SK-N-SH (cell line): ENCODE measurements at regions not wholly inside any gene's neighbourhood (a gene's known extent, or its start where the extent isn't known, plus 50 kb on each side); places are given as distances from the start of the nearest gene placed in this dataset.

Experiments
- CTCF ChIA-PET: fragments of 300-600, 350-600 bp; formaldehyde crosslinking; extraction: SDS; loops from one replicate; lab custom pipeline; 2021; lab: Yijun Ruan, JAX
- POLR2A ChIA-PET: fragments of 350-600 bp; sonication (Branson Sonifier 250); formaldehyde crosslinking; extraction: SDS; loops from one replicate; lab custom pipeline; 2020; ENCODE audit warnings: antibody characterized with exemption, inconsistent platforms; lab: Yijun Ruan, JAX
- DNase-seq: peaks from one replicate; pipeline ENCODE4 v3.0.0; 2012
- H2AFZ ChIP-seq: fragments of 200-600 bp; sonication (generic); 2 replicates; pipeline ENCODE4 v1.8.1; 2016; ENCODE audit warnings: antibody characterized with exemption, mild to moderate bottlenecking, low read depth
- H3F3A ChIP-seq: fragments of 200-600 bp; sonication (generic); replicated peaks from 2 replicates; pipeline ENCODE3; 2016; ENCODE audit warnings: antibody characterized with exemption, mild to moderate bottlenecking; ENCODE audit not compliant: insufficient read depth
- H3K27ac ChIP-seq, 2 experiments: fragments of 200-500 bp in 1 of 2; fragments of 200-600 bp in 1 of 2; sonication (Bioruptor generic) in 1 of 2; sonication (generic), shearing (Covaris generic) in 1 of 2; 2 replicates each; pipeline versions ENCODE4 v1.5.1 to v1.6.1; 2014 to 2016; ENCODE audit warnings: low read depth in 2 of 2, inconsistent platforms in 1 of 2, low read length in 1 of 2, mild to moderate bottlenecking in 1 of 2, mixed read lengths in 1 of 2
- H3K27me3 ChIP-seq: fragments of 200-600 bp; sonication (generic), shearing (Covaris generic); 2 replicates; pipeline ENCODE4 v1.6.1; 2016; ENCODE audit warnings: mixed run types; ENCODE audit not compliant: insufficient read depth
- H3K36me3 ChIP-seq, 2 experiments: fragments of 200-500 bp in 1 of 2; fragments of 200-600 bp in 1 of 2; sonication (Bioruptor generic) in 1 of 2; sonication (generic) in 1 of 2; replicated peaks in 1 of 2; 2 replicates each; pipeline versions ENCODE3 to v1.5.1; 2014 to 2016; ENCODE audit warnings: low read length in 1 of 2, mild to moderate bottlenecking in 1 of 2; ENCODE audit not compliant: insufficient read depth in 2 of 2, control insufficient read depth in 1 of 2
- H3K4me1 ChIP-seq, 2 experiments: fragments of 200-500 bp in 1 of 2; fragments of 200-600 bp in 1 of 2; sonication (Bioruptor generic) in 1 of 2; sonication (generic), shearing (Covaris generic) in 1 of 2; 2 replicates each; pipeline versions ENCODE4 v1.5.1 to v1.6.1; 2014 to 2016; ENCODE audit warnings: low read depth in 1 of 2, low read length in 1 of 2, mixed run types in 1 of 2; ENCODE audit not compliant: insufficient read depth in 2 of 2, control insufficient read depth in 1 of 2
- H3K4me2 ChIP-seq: fragments of 200-600 bp; sonication (generic), shearing (Covaris generic); 2 replicates; pipeline ENCODE4 v1.6.1; 2017; ENCODE audit warnings: mixed run types
- H3K4me3 ChIP-seq, 2 experiments: fragments of 200-500 bp in 1 of 2; fragments of 200-600 bp in 1 of 2; sonication (Bioruptor generic) in 1 of 2; sonication (generic), shearing (Covaris generic) in 1 of 2; 2 replicates each; pipeline versions ENCODE4 v1.5.1 to v1.8.1; 2014 to 2016; ENCODE audit warnings: low read depth in 2 of 2, inconsistent platforms in 1 of 2, low read length in 1 of 2, mild to moderate bottlenecking in 1 of 2, mixed read lengths in 1 of 2, moderate library complexity in 1 of 2
- H3K79me2 ChIP-seq: fragments of 200-600 bp; sonication (generic); 2 replicates; pipeline ENCODE4 v1.8.1; 2017; ENCODE audit warnings: mild to moderate bottlenecking; ENCODE audit not compliant: insufficient read depth
- H3K9ac ChIP-seq: fragments of 200-600 bp; sonication (generic); 2 replicates; pipeline ENCODE4 v1.6.1; 2017; ENCODE audit warnings: mixed run types
- H3K9me2 ChIP-seq: fragments of 200-600 bp; sonication (generic); 2 replicates; pipeline ENCODE4 v1.6.1; 2017; ENCODE audit warnings: mixed run types
- H3K9me3 ChIP-seq: fragments of 200-600 bp; sonication (generic); 2 replicates; pipeline ENCODE4 v1.6.1; 2017; ENCODE audit warnings: mixed run types, mild to moderate bottlenecking, moderate library complexity
- H4K20me1 ChIP-seq: fragments of 200-600 bp; sonication (generic); 2 replicates; pipeline ENCODE4 v1.6.1; 2017; ENCODE audit warnings: mild to moderate bottlenecking, mixed run types; ENCODE audit not compliant: insufficient read depth
- CHD2 ChIP-seq: fragments of 150-350 bp; IDR thresholded peaks from 2 replicates; pipeline ENCODE4 v1.6.1; 2018; ENCODE audit warnings: low read length; ENCODE audit not compliant: partially characterized antibody
- EP300 ChIP-seq, 2 experiments: IDR thresholded peaks; 2 replicates each; pipeline versions ENCODE4 v1.4.0 to v1.6.1; 2012; ENCODE audit warnings: borderline replicate concordance in 1 of 2, low read depth in 1 of 2, low read length in 1 of 2
- FOSL2 ChIP-seq: IDR thresholded peaks from 2 replicates; pipeline ENCODE4 v1.4.0; 2012; ENCODE audit warnings: low read depth, mild to moderate bottlenecking, moderate library complexity, borderline replicate concordance
- MEF2A ChIP-seq: IDR thresholded peaks from 2 replicates; pipeline ENCODE4 v1.4.0; 2012; ENCODE audit warnings: low read depth, borderline replicate concordance
- NRF1 ChIP-seq: IDR thresholded peaks from 2 replicates; pipeline ENCODE4 v1.6.1; 2012; ENCODE audit warnings: low read depth, mild to moderate bottlenecking, low read length
- YY1 ChIP-seq: IDR thresholded peaks from 2 replicates; pipeline ENCODE4 v1.4.0; 2012; ENCODE audit warnings: low read depth, mild to moderate bottlenecking
- WGBS: methylation state at CpG from one replicate; pipeline ENCODE4 v1.1.6; 2017; ENCODE audit warnings: low lambda C conversion rate; 5-methylcytosine and 5-hydroxymethylcytosine counted together
- TF ChIP-seq, protein P1 (sequence below): IDR thresholded peaks from 2 replicates; pipeline ENCODE4 v1.4.0; 2012; ENCODE audit warnings: low read depth, borderline replicate concordance
- TF ChIP-seq, protein P2 (sequence below): IDR thresholded peaks from 2 replicates; pipeline ENCODE4 v1.6.1; 2012; ENCODE audit warnings: mild to moderate bottlenecking, low read depth, low read length, moderate library complexity
- TF ChIP-seq, protein P3 (sequence below): fragments of 200-600 bp; sonication (generic); IDR thresholded peaks from 2 replicates; pipeline ENCODE4 v1.6.1; 2017; ENCODE audit warnings: antibody characterized with exemption, mild to moderate bottlenecking, moderate library complexity
- TF ChIP-seq, protein P4 (sequence below): fragments of 150-350 bp; IDR thresholded peaks from 2 replicates; pipeline ENCODE4 v1.6.1; 2017; ENCODE audit warnings: antibody characterized with exemption, low read length, low read depth, borderline replicate concordance

DNA sequence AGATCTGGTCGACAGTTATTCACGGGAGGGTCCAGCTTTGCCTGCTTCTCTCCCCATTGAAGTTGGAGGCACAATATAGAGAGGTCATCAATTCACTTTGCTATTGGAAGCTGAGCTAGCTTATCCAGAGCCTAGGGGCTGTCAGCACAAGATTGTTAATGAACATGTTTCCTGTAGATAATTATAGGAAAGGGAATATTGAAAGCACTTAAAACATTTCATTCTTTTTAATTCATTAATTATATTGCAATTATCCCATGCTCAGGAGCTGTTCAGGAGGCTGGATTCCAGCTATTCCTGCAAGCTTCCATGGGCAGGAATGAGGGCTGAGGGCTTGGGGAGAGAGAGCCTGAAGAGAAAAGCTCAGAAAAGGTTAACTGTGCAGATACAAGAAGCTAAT, 153.1 kb upstream of the BRINP1 start:
- H3K4me1 ChIP-seq = no peaks in the 10 kb centered on the region
- H3K27ac ChIP-seq = no peak overlapping the region
- H3F3A ChIP-seq = no peaks in the 10 kb centered on the region
- H3K79me2 ChIP-seq = no peaks in the 10 kb centered on the region
- TF ChIP-seq NRF1 (no peak), CHD2 (no peak), FOSL2 (no peak), MEF2A (no peak), YY1 (no peak)
- TF ChIP-seq, protein P1, sequence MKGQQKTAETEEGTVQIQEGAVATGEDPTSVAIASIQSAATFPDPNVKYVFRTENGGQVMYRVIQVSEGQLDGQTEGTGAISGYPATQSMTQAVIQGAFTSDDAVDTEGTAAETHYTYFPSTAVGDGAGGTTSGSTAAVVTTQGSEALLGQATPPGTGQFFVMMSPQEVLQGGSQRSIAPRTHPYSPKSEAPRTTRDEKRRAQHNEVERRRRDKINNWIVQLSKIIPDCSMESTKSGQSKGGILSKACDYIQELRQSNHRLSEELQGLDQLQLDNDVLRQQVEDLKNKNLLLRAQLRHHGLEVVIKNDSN = no peak
- TF ChIP-seq, protein P2, sequence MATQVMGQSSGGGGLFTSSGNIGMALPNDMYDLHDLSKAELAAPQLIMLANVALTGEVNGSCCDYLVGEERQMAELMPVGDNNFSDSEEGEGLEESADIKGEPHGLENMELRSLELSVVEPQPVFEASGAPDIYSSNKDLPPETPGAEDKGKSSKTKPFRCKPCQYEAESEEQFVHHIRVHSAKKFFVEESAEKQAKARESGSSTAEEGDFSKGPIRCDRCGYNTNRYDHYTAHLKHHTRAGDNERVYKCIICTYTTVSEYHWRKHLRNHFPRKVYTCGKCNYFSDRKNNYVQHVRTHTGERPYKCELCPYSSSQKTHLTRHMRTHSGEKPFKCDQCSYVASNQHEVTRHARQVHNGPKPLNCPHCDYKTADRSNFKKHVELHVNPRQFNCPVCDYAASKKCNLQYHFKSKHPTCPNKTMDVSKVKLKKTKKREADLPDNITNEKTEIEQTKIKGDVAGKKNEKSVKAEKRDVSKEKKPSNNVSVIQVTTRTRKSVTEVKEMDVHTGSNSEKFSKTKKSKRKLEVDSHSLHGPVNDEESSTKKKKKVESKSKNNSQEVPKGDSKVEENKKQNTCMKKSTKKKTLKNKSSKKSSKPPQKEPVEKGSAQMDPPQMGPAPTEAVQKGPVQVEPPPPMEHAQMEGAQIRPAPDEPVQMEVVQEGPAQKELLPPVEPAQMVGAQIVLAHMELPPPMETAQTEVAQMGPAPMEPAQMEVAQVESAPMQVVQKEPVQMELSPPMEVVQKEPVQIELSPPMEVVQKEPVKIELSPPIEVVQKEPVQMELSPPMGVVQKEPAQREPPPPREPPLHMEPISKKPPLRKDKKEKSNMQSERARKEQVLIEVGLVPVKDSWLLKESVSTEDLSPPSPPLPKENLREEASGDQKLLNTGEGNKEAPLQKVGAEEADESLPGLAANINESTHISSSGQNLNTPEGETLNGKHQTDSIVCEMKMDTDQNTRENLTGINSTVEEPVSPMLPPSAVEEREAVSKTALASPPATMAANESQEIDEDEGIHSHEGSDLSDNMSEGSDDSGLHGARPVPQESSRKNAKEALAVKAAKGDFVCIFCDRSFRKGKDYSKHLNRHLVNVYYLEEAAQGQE = no peak
- TF ChIP-seq, protein P3, sequence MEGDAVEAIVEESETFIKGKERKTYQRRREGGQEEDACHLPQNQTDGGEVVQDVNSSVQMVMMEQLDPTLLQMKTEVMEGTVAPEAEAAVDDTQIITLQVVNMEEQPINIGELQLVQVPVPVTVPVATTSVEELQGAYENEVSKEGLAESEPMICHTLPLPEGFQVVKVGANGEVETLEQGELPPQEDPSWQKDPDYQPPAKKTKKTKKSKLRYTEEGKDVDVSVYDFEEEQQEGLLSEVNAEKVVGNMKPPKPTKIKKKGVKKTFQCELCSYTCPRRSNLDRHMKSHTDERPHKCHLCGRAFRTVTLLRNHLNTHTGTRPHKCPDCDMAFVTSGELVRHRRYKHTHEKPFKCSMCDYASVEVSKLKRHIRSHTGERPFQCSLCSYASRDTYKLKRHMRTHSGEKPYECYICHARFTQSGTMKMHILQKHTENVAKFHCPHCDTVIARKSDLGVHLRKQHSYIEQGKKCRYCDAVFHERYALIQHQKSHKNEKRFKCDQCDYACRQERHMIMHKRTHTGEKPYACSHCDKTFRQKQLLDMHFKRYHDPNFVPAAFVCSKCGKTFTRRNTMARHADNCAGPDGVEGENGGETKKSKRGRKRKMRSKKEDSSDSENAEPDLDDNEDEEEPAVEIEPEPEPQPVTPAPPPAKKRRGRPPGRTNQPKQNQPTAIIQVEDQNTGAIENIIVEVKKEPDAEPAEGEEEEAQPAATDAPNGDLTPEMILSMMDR = no peak
- DNase-seq = no peak
- no peaks in the 10 kb centered on the region for H3K9me2 ChIP-seq
- CTCF ChIA-PET = interaction anchor here (1.2 kb wide), 1 partner anchor 12 kb away, joined by 3 read pairs; no protein-coding TSS in a partner anchor
- no peak overlapping the region for H3K4me2 ChIP-seq
- H3K9ac ChIP-seq = no peak overlapping the region
- no peaks in the 10 kb centered on the region for H4K20me1 ChIP-seq
- WGBS = 52% methylated on average over 2 of the region's 2 CpGs
- H3K9me3 ChIP-seq = no peaks in the 10 kb centered on the region
- POLR2A ChIA-PET = no interaction called here
- no peaks in the 10 kb centered on the region for H3K36me3 ChIP-seq
- H3K27me3 ChIP-seq = no peaks in the 10 kb centered on the region
- no peak overlapping the region for H2AFZ ChIP-seq
- no peak overlapping the region for H3K4me3 ChIP-seq

DNA sequence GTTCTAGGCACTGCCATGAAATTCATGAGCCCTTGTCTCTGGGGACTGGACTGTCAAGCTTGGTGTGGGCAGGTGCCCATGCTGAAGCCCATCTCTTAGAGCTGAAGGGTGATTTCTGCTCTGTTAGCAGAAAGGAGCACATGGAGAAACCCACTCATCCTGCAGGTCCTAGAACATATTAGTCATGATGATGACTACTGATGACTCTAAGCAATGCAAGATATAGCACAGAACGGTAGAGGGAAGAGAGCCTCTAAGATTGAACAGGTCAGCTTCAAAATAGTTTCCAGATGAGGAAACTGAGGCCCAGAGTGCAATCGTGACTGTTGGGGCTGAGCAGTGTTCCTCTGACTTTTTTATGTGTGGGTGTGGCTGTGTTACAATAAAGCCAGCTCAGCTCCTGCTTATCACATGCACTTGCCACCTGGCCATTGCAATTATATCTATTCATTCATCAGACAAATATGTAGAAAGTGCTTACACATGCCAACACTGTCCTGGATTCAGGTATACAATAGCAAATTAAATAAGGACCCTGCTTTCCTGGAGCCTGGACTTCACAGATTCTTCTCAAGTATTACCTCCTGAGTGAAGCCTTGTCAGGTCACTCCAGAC, 140.2 kb upstream of the BRINP1 start:
- TF ChIP-seq, protein P4, sequence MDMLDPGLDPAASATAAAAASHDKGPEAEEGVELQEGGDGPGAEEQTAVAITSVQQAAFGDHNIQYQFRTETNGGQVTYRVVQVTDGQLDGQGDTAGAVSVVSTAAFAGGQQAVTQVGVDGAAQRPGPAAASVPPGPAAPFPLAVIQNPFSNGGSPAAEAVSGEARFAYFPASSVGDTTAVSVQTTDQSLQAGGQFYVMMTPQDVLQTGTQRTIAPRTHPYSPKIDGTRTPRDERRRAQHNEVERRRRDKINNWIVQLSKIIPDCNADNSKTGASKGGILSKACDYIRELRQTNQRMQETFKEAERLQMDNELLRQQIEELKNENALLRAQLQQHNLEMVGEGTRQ = no peak
- no peak for TF ChIP-seq EP300 (IDR thresholded peaks at IDR 0.05; ENCODE audit: borderline replicate concordance in 1 of 2, low read depth in 1 of 2, low read length in 1 of 2)
- no peaks in the 10 kb centered on the region for H3K27me3 ChIP-seq
- CTCF ChIA-PET = no interaction called here
- H3K4me3 ChIP-seq = no peak overlapping the region
- no peak overlapping the region for H2AFZ ChIP-seq
- no peaks in the 10 kb centered on the region for H3K4me1 ChIP-seq
- no peaks in the 10 kb centered on the region for H3K9me2 ChIP-seq
- H4K20me1 ChIP-seq = no peaks in the 10 kb centered on the region
- no peak overlapping the region for H3K9ac ChIP-seq
- H3K79me2 ChIP-seq = no peaks in the 10 kb centered on the region
- 21% methylated on average over 2 of the region's 2 CpGs for WGBS
- no peak for DNase-seq
- POLR2A ChIA-PET = no interaction called here
- no peaks in the 10 kb centered on the region for H3K36me3 ChIP-seq
- no peak overlapping the region for H3K4me2 ChIP-seq
- no peak overlapping the region for H3K27ac ChIP-seq
- H3K9me3 ChIP-seq = no peaks in the 10 kb centered on the region
- H3F3A ChIP-seq = no peaks in the 10 kb centered on the region
